ENCODE measurements at regions not wholly inside any gene's neighbourhood (a gene's known extent, or its start where the extent isn't known, plus 50 kb on each side); places are given as distances from the start of the nearest gene placed in this dataset.
A peak's percentile ranks its signal among the peaks of the same experiment; 100 is the strongest.
"Not testable (repeated sequence)": the region's sequence is repeated elsewhere in the genome, so short reads cannot be mapped to it uniquely, and the experiment has no call there.

DNA sequence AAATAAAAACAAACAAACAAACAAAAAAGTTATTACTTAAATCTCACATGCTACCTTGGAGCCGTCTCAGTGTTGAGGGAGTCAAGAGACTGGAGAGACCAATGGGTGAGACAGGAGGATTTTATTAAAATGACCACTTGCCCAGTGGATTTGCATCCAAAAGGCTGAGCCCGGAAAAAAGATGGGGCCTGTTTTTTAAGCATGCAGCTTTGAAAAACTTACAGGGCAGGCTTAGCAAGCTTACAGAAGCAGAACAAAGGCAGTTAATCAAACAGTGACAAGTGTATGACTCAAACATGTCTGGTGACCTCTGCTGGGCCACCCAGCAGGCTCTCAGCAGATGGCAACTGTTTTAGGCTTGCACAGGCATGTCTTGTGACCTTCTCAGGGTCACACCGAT lies 82.5 kb downstream of the POTEH start:
- intact Hi-C loops (cut with micrococcal nuclease); H3K27me3 ChIP-seq (ENCODE audit: control insufficient read depth, insufficient read depth, low read length); H3K4me1 ChIP-seq (ENCODE audit: control insufficient read depth, insufficient read depth, low read length); H3K4me1 Mint-ChIP-seq; H3K9me3 Mint-ChIP-seq; H3K4me3 Mint-ChIP-seq; H3K27ac Mint-ChIP-seq; H3K9me3 ChIP-seq (ENCODE audit: control insufficient read depth, insufficient read depth, low read length); ATAC-seq; H3K27ac ChIP-seq (ENCODE audit: low read length); H3K4me3 ChIP-seq (ENCODE audit: low read length); H3K27me3 Mint-ChIP-seq (ENCODE audit: low read depth in 2 of 2); H3K36me3 Mint-ChIP-seq; H3K36me3 ChIP-seq (ENCODE audit: control insufficient read depth, insufficient read depth, low read length); DNase-seq: not testable (repeated sequence)
- WGBS (ENCODE audit: insufficient coverage): 79% methylated on average over 2 of the region's 3 CpGs

DNA sequence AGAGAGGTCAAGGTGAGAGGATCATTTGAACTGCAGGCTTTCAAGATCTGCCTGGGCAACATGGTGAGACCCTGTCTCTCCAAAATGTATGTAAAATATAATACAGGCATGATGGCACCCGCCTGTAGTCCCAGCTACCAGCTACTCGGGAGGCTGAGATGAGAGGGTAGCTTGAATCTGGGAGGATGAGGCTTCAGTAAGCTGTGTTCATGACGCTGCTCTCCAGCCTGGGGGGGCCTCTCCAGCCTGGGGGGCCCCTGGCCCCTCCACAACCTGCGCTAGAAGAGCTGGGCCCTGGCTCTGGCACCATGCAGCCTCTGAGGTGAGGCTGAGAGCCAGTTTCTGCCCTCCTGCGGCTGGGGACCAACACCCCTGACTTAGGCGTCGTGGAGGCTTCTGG lies 85.3 kb downstream of the POTEH start:
- H3K27me3 ChIP-seq (ENCODE audit: control insufficient read depth, insufficient read depth, low read length); H3K4me1 ChIP-seq (ENCODE audit: control insufficient read depth, insufficient read depth, low read length); H3K4me3 Mint-ChIP-seq; H3K27ac ChIP-seq (ENCODE audit: low read length); H3K36me3 ChIP-seq (ENCODE audit: control insufficient read depth, insufficient read depth, low read length); H3K9me3 Mint-ChIP-seq; H3K4me3 ChIP-seq (ENCODE audit: low read length); intact Hi-C loops (cut with micrococcal nuclease); H3K27me3 Mint-ChIP-seq (ENCODE audit: low read depth in 2 of 2); H3K27ac Mint-ChIP-seq; H3K4me1 Mint-ChIP-seq; H3K9me3 ChIP-seq (ENCODE audit: control insufficient read depth, insufficient read depth, low read length); H3K36me3 Mint-ChIP-seq; DNase-seq: not testable (repeated sequence)
- peak in 1 of 3 donors; percentile 30 for ATAC-seq
- 66% methylated on average over 2 of the region's 7 CpGs for WGBS (ENCODE audit: insufficient coverage)

DNA sequence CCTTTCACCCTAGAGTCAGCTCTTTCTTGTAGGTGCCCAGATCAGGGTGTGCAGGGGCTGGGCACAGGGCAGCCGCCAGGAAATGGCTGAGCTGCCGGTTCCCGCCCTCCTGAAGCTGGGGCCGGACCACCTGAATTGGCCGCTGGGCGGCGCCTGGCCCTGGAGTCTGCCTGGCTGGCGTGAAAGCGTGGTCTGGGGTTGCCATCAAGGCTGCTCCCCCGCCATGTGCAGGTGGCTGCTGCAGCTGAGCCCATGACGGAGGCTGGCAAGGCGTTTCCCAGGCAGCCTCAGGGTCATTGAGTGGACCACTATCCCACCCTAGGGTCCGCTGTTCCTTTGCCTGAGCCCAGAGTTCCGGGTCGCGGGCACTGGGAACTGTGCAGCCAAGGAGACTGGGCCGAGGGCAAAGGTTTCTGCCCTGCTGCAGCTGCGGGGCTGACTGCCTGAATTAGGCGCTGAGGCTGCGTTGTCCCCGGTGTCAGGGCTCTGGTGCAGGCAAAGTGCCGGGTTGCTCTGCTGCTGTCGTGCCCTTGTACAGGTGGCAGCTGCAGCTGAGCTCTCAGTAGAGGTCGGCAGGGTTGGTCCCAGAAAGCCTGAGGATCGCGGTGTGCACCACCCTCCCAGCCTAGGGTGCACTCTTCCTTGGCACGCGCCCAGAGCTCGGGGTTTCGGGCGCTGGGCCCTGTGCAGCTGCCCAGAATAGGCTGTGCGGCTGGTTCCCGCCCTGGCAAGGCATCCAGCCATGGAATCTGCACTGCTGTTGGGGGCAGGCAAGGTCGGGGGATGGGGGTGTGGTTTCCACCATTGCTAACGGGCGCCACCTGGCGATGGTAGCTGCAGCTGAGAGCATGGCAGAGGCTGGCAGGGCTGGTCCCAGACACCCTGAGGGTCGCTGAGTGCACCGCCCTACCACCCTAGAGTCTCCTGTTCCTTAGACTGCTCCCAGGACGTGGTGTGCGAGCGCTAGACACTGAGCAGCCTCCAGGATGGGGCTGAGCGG lies 86.1 kb downstream of the POTEH start:
- H3K4me3 Mint-ChIP-seq; H3K27ac Mint-ChIP-seq; H3K27ac ChIP-seq (ENCODE audit: low read length); H3K4me3 ChIP-seq (ENCODE audit: low read length); H3K9me3 ChIP-seq (ENCODE audit: control insufficient read depth, insufficient read depth, low read length); H3K4me1 ChIP-seq (ENCODE audit: control insufficient read depth, insufficient read depth, low read length); H3K27me3 ChIP-seq (ENCODE audit: control insufficient read depth, insufficient read depth, low read length); intact Hi-C loops (cut with micrococcal nuclease); DNase-seq; H3K27me3 Mint-ChIP-seq (ENCODE audit: low read depth in 2 of 2); H3K36me3 ChIP-seq (ENCODE audit: control insufficient read depth, insufficient read depth, low read length); H3K9me3 Mint-ChIP-seq; H3K36me3 Mint-ChIP-seq; H3K4me1 Mint-ChIP-seq: not testable (repeated sequence)
- peak in 1 of 3 donors; percentile 39 for ATAC-seq
- WGBS (ENCODE audit: insufficient coverage): 72% methylated on average over 11 of the region's 43 CpGs

DNA sequence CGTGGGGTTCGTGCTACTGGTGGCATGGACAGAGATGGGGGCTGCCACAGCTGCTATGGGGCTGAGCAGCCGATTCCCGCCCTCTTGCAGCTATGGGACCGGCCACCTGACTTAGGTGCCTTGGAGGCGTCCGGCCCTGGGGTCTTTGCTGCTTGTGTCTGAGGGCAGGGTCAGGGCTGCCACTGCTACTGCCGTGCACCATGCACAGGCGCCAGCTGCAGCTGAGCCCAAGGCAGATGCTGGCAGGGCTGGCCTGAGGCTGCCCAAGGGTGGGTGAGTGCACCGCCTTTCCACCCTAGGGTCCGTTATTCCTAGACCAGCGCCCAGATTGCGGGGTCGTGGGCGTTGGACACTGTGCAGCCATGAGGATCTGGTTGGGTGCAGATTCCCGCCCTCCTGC lies 86.9 kb downstream of the POTEH start:
- H3K4me1 Mint-ChIP-seq; intact Hi-C loops (cut with micrococcal nuclease); H3K36me3 Mint-ChIP-seq; H3K4me1 ChIP-seq (ENCODE audit: control insufficient read depth, insufficient read depth, low read length); H3K4me3 ChIP-seq (ENCODE audit: low read length); H3K9me3 Mint-ChIP-seq; H3K36me3 ChIP-seq (ENCODE audit: control insufficient read depth, insufficient read depth, low read length); ATAC-seq; DNase-seq; H3K27ac ChIP-seq (ENCODE audit: low read length); H3K4me3 Mint-ChIP-seq; H3K27me3 Mint-ChIP-seq (ENCODE audit: low read depth in 2 of 2); H3K27ac Mint-ChIP-seq; H3K9me3 ChIP-seq (ENCODE audit: control insufficient read depth, insufficient read depth, low read length); H3K27me3 ChIP-seq (ENCODE audit: control insufficient read depth, insufficient read depth, low read length): not testable (repeated sequence)
- WGBS (ENCODE audit: insufficient coverage): 92% methylated on average over 4 of the region's 16 CpGs

DNA sequence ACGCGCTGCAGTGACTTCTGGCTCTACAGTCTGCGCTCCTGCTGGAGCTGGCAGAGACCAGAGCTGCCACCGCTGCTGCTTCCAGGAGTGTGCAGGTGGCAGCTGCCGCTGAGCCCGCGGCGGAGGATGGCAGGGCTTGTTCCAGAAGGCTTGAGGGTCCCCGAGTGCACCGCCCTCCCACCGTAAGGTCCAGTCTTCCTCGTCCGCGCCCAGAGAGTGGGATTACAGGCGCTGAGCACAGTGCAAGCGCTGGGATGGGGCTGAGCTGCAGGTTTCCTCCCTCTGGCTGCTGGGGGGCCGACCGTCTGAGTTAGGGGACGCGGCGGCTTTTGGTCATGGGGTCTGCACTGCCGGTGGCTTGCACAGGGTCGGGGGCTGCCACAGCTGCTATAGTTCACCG lies 87.3 kb downstream of the POTEH start:
- H3K27ac Mint-ChIP-seq; ATAC-seq; H3K36me3 Mint-ChIP-seq; H3K27me3 Mint-ChIP-seq (ENCODE audit: low read depth in 2 of 2); H3K9me3 Mint-ChIP-seq; DNase-seq; H3K4me1 ChIP-seq (ENCODE audit: control insufficient read depth, insufficient read depth, low read length); H3K4me3 Mint-ChIP-seq; H3K9me3 ChIP-seq (ENCODE audit: control insufficient read depth, insufficient read depth, low read length); H3K4me1 Mint-ChIP-seq; H3K27me3 ChIP-seq (ENCODE audit: control insufficient read depth, insufficient read depth, low read length); H3K36me3 ChIP-seq (ENCODE audit: control insufficient read depth, insufficient read depth, low read length); intact Hi-C loops (cut with micrococcal nuclease); H3K27ac ChIP-seq (ENCODE audit: low read length); H3K4me3 ChIP-seq (ENCODE audit: low read length): not testable (repeated sequence)
- WGBS (ENCODE audit: insufficient coverage): no CpG with 5 or more reads among the region's 24 CpGs

DNA sequence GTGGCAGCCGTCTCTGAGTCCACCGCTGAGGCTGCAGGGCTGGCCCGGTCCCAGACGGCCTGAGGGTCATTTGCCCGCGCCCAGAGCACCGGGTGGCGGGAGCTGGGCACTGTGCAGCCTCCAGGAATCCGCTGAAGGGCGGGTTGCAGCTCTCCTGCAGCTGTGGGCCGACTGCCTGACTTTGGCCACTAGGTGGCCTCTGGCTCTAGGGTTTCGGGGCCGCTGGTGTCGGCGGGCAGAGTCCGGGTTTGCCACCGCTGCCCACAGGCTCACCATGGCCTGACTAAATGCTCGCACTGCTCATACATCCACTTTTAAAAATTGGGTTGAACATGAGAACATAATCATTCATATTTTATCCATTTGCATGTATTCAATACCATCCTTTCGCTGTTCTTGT lies 87.7 kb downstream of the POTEH start:
- H3K27ac ChIP-seq (ENCODE audit: low read length); H3K27me3 Mint-ChIP-seq (ENCODE audit: low read depth in 2 of 2); intact Hi-C loops (cut with micrococcal nuclease); H3K4me1 Mint-ChIP-seq; H3K9me3 ChIP-seq (ENCODE audit: control insufficient read depth, insufficient read depth, low read length); H3K36me3 ChIP-seq (ENCODE audit: control insufficient read depth, insufficient read depth, low read length); ATAC-seq; H3K27ac Mint-ChIP-seq; H3K4me3 Mint-ChIP-seq; H3K27me3 ChIP-seq (ENCODE audit: control insufficient read depth, insufficient read depth, low read length); H3K4me3 ChIP-seq (ENCODE audit: low read length); H3K9me3 Mint-ChIP-seq; H3K36me3 Mint-ChIP-seq; DNase-seq; H3K4me1 ChIP-seq (ENCODE audit: control insufficient read depth, insufficient read depth, low read length): not testable (repeated sequence)
- WGBS (ENCODE audit: insufficient coverage): 80% methylated on average over 2 of the region's 19 CpGs

DNA sequence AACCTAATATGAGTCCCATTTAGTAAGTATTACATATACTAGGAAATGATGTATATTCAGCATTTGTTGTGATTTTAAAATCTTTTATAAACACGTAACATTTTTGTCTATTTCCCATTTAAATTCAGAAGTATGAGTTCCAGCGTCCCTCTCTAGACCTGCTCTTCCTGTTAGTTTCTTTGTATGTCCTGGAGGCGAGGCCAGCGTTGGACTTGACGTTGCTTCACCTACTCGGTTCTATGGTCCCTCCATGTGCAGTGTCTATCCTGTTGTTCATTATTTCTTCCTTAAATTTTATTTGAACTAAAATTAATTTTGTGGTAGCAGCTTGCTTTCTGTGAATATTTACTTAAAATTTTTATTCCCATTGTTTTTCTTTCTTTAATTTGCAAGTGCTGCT lies 88.5 kb downstream of the POTEH start:
- H3K4me3 ChIP-seq (ENCODE audit: low read length); DNase-seq; H3K27ac ChIP-seq (ENCODE audit: low read length); H3K27me3 Mint-ChIP-seq (ENCODE audit: low read depth in 2 of 2); H3K27ac Mint-ChIP-seq; H3K4me1 Mint-ChIP-seq; H3K9me3 Mint-ChIP-seq; intact Hi-C loops (cut with micrococcal nuclease); H3K27me3 ChIP-seq (ENCODE audit: control insufficient read depth, insufficient read depth, low read length); H3K36me3 ChIP-seq (ENCODE audit: control insufficient read depth, insufficient read depth, low read length); H3K9me3 ChIP-seq (ENCODE audit: control insufficient read depth, insufficient read depth, low read length); H3K4me3 Mint-ChIP-seq; H3K36me3 Mint-ChIP-seq; ATAC-seq; H3K4me1 ChIP-seq (ENCODE audit: control insufficient read depth, insufficient read depth, low read length): not testable (repeated sequence)
- WGBS (ENCODE audit: insufficient coverage): no CpG with 5 or more reads among the region's 6 CpGs

DNA sequence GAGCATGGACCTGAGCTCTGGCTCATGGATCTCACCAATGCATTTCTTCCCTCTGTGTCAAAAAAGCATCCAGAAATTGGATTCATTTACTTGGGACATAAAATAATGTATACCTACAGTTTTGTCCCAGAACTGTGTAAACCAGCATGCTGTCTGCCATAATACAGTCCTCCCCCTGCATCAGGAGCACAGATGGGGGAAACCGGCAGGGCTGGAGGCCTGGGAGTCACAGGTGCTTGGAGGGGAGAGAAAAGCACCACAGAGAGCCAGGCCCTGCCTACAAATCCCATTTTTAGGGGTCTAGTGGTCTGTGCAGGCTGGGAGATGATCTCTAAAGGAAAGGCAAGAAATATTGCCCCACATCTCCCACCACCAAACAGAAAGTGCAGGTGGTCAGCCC lies 91.8 kb downstream of the POTEH start:
- intact Hi-C loops (cut with micrococcal nuclease); H3K27me3 ChIP-seq (ENCODE audit: control insufficient read depth, insufficient read depth, low read length); H3K27me3 Mint-ChIP-seq (ENCODE audit: low read depth in 2 of 2); H3K9me3 Mint-ChIP-seq; H3K27ac ChIP-seq (ENCODE audit: low read length); H3K4me1 ChIP-seq (ENCODE audit: control insufficient read depth, insufficient read depth, low read length); H3K4me3 ChIP-seq (ENCODE audit: low read length); H3K36me3 ChIP-seq (ENCODE audit: control insufficient read depth, insufficient read depth, low read length); H3K36me3 Mint-ChIP-seq; DNase-seq; ATAC-seq; H3K9me3 ChIP-seq (ENCODE audit: control insufficient read depth, insufficient read depth, low read length); H3K4me3 Mint-ChIP-seq; H3K27ac Mint-ChIP-seq; H3K4me1 Mint-ChIP-seq: not testable (repeated sequence)
- no CpG with 5 or more reads among the region's 1 CpG for WGBS (ENCODE audit: insufficient coverage)
